Uterus (tissue), 2 donors: ENCODE measurements at regions not wholly inside any gene's neighbourhood (a gene's known extent, or its start where the extent isn't known, plus 50 kb on each side); places are given as distances from the start of the nearest gene placed in this dataset.

Source experiments
- POLR2A ChIP-seq, 2 donors: fragments of 450-650 bp; IDR thresholded peaks; one replicate each; pipeline ENCODE4 v1.6.1; 2016; ENCODE audit warnings: antibody characterized with exemption in 2 of 2, mild to moderate bottlenecking in 1 of 2, moderate library complexity in 1 of 2
- TF ChIP-seq, protein P1 (sequence below), 4 experiments: fragments of 200-600 bp in 2 of 4; fragments of 450-650 bp in 2 of 4; sonication (generic) in 2 of 4; IDR thresholded peaks; one replicate each; pipeline ENCODE4 v1.5.1; 2016 to 2019; ENCODE audit warnings: antibody characterized with exemption in 4 of 4, mild to moderate bottlenecking in 2 of 4, moderate library complexity in 1 of 4

DNA sequence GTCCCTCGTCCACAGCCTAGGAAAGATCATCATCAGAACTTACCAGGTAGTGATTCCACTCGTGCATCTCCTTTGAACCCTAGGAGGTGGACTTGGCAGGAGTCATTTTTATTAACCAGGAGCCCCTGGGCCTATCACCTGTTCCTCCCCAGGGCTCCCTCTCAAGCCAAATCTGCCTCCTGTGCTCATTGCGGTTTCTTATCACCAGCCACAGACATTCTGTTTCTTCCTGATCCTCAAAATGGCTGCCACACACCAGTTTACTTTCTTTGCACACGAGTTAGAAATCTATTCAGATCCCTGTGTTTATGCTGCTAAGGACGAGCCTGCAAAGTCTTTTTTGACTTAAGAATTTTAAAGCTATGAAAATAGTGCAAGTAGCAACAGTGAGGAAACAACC, 354.5 kb upstream of the BOD1L1 start:
- TF ChIP-seq, protein P1, sequence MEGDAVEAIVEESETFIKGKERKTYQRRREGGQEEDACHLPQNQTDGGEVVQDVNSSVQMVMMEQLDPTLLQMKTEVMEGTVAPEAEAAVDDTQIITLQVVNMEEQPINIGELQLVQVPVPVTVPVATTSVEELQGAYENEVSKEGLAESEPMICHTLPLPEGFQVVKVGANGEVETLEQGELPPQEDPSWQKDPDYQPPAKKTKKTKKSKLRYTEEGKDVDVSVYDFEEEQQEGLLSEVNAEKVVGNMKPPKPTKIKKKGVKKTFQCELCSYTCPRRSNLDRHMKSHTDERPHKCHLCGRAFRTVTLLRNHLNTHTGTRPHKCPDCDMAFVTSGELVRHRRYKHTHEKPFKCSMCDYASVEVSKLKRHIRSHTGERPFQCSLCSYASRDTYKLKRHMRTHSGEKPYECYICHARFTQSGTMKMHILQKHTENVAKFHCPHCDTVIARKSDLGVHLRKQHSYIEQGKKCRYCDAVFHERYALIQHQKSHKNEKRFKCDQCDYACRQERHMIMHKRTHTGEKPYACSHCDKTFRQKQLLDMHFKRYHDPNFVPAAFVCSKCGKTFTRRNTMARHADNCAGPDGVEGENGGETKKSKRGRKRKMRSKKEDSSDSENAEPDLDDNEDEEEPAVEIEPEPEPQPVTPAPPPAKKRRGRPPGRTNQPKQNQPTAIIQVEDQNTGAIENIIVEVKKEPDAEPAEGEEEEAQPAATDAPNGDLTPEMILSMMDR (IDR thresholded peaks at IDR 0.05), result no peak
- no peak for TF ChIP-seq POLR2A (IDR thresholded peaks at IDR 0.05)
